PC-9 (cell line): ENCODE measurements at regions not wholly inside any gene's neighbourhood (a gene's known extent, or its start where the extent isn't known, plus 50 kb on each side); places are given as distances from the start of the nearest gene placed in this dataset.

Experiments
- BruUV-seq: library from RNA; stranded (reverse); fragments of 400-500 nt; replicated peaks from 2 replicates; lab custom pipeline; 2021; lab: Mats Ljungman, UMichigan
- CTCF ChIA-PET: fragments of 300-600 bp; sonication (Branson Sonifier 250); formaldehyde crosslinking; loops from one replicate; lab custom pipeline; 2022; ENCODE audit warnings: antibody characterized with exemption; lab: Charles Lee
- POLR2A ChIA-PET: fragments of 300-600 bp; sonication (Branson Sonifier 250); formaldehyde crosslinking; loops from one replicate; lab custom pipeline; 2022; ENCODE audit warnings: antibody characterized with exemption; ENCODE audit not compliant: unreplicated experiment; lab: Charles Lee
- DNase-seq, 2 experiments: peaks; one replicate each; pipeline versions ENCODE4 v3.0.0 to v3.0.0-alpha.2; 2015 to 2022; ENCODE audit warnings: mixed read lengths in 1 of 2
- H2AFZ ChIP-seq: fragments of 200-600 bp; sonication (generic); 2 replicates; pipeline ENCODE4 v1.8.1; 2017; ENCODE audit warnings: antibody characterized with exemption
- H3F3A ChIP-seq: fragments of 200-600 bp; sonication (generic); 2 replicates; pipeline ENCODE4 v1.8.1; 2017; ENCODE audit warnings: antibody characterized with exemption, mild to moderate bottlenecking, low read depth; ENCODE audit not compliant: insufficient read depth
- H3K27ac ChIP-seq: fragments of 200-600 bp; sonication (generic); 2 replicates; pipeline ENCODE4 v1.6.1; 2016; ENCODE audit warnings: mixed run types
- H3K27me3 ChIP-seq: fragments of 200-600 bp; sonication (generic); 2 replicates; pipeline ENCODE4 v1.6.1; 2016; ENCODE audit warnings: low read depth, mixed run types; ENCODE audit not compliant: insufficient read depth
- H3K36me3 ChIP-seq: fragments of 200-600 bp; sonication (generic); 2 replicates; pipeline ENCODE4 v1.6.1; 2016; ENCODE audit warnings: low read depth, mixed run types
- H3K4me1 ChIP-seq: fragments of 200-600 bp; sonication (generic); replicated peaks from 2 replicates; pipeline ENCODE4 v1.6.1; 2016; ENCODE audit warnings: mixed run types; ENCODE audit not compliant: insufficient read depth
- H3K4me2 ChIP-seq: fragments of 200-600 bp; sonication (generic); 2 replicates; pipeline ENCODE4 v1.6.1; 2017; ENCODE audit warnings: mixed run types
- H3K4me3 ChIP-seq: fragments of 200-600 bp; sonication (generic); 2 replicates; pipeline ENCODE4 v1.6.1; 2016; ENCODE audit warnings: mixed run types
- H3K79me2 ChIP-seq: fragments of 200-600 bp; sonication (generic); 2 replicates; pipeline ENCODE4 v1.6.1; 2017; ENCODE audit warnings: low read depth, mixed run types
- H3K9me2 ChIP-seq: fragments of 200-600 bp; sonication (generic); 2 replicates; pipeline ENCODE4 v1.8.1; 2017; ENCODE audit warnings: mild to moderate bottlenecking; ENCODE audit not compliant: insufficient read depth
- H3K9me3 ChIP-seq: fragments of 200-600 bp; sonication (generic); 2 replicates; pipeline ENCODE4 v1.8.1; 2016; ENCODE audit warnings: low read depth; ENCODE audit not compliant: insufficient read depth
- H4K20me1 ChIP-seq: fragments of 200-600 bp; sonication (generic); 2 replicates; pipeline ENCODE4 v1.8.1; 2017; ENCODE audit not compliant: insufficient read depth
- EZH2 ChIP-seq: fragments of 200-600 bp; sonication (generic); IDR thresholded peaks from 2 replicates; pipeline ENCODE4 v1.8.0; 2017; ENCODE audit warnings: antibody characterized with exemption, low read depth
- intact Hi-C: fragments of 100-400 bp; cut with micrococcal nuclease; formaldehyde crosslinking; loops from one replicate; pipeline ENCODE4 v1.10.0; 2022; ENCODE audit not compliant: unreplicated experiment
- TF ChIP-seq, protein P1 (sequence below): fragments of 200-600 bp; sonication (generic); conservative IDR thresholded peaks from 2 replicates; pipeline ENCODE4 v1.6.1; 2017; ENCODE audit warnings: mixed run types, antibody characterized with exemption, mild to moderate bottlenecking, moderate library complexity

DNA sequence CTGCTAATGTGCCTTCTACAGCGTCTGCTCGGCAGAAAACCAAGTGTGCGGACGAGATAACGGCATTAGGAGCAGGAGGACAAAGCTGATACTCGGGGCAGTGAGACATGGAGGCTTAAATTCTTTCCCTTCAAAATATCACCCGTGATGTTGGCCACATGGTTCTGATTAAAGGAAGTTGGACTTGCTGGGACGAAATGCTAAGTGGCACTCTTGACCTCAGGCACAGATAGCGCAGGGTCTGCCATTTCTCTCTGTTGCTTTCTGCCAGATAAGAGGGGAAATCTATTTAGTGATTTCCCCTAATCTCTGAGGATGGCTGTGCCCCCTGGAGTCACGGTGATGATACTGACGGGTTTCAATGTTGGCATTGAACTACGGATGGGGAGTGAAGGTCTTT, 509.6 kb upstream of the EEF2KMT start:
- Histone ChIP-seq H3K9me3 (no peaks in the 10 kb centered on the region), H4K20me1 (0 out of 2 replicates have a peak, but pooled peaks cover 5% of the 10 kb centered on the region), H3K9me2 (no peaks in the 10 kb centered on the region), H2AFZ (no peak overlapping the region), H3F3A (no peaks in the 10 kb centered on the region), H3K27ac (no peak overlapping the region), H3K27me3 (0 out of 2 replicates have a peak, but pooled peaks cover 11% of the 10 kb centered on the region), H3K4me1 (no peaks in the 10 kb centered on the region), H3K36me3 (no peaks in the 10 kb centered on the region), H3K4me2 (no peak overlapping the region), H3K4me3 (no peak overlapping the region), H3K79me2 (no peaks in the 10 kb centered on the region)
- TF ChIP-seq, protein P1, sequence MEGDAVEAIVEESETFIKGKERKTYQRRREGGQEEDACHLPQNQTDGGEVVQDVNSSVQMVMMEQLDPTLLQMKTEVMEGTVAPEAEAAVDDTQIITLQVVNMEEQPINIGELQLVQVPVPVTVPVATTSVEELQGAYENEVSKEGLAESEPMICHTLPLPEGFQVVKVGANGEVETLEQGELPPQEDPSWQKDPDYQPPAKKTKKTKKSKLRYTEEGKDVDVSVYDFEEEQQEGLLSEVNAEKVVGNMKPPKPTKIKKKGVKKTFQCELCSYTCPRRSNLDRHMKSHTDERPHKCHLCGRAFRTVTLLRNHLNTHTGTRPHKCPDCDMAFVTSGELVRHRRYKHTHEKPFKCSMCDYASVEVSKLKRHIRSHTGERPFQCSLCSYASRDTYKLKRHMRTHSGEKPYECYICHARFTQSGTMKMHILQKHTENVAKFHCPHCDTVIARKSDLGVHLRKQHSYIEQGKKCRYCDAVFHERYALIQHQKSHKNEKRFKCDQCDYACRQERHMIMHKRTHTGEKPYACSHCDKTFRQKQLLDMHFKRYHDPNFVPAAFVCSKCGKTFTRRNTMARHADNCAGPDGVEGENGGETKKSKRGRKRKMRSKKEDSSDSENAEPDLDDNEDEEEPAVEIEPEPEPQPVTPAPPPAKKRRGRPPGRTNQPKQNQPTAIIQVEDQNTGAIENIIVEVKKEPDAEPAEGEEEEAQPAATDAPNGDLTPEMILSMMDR: no peak
- TF ChIP-seq EZH2: no peak
- CTCF ChIA-PET: no interaction called here
- no peak for DNase-seq
- intact Hi-C loops: no loop called here
- POLR2A ChIA-PET: no interaction called here
- no TSS peak for BruUV-seq

DNA sequence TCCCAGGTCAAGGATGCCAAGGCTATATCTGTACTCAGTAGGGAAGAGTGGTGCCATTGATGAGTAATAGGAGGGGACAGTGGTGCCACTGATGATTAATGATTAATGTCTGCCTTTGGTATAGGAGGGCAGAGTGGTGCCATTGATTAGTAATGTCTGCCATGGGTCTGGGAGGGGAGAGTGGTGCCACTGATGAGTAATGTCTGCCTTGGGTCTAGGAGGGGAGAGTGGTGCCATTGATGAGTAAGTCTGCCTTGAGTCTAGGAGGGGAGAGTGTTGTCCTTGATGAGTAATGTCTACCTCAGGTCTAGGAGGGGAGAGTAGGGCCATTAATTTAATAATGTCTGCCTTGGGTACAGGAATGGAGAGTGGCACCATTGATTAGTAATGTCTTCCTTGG, 507.8 kb upstream of the EEF2KMT start:
- 0 out of 2 replicates have a peak, but pooled peaks cover 11% of the 10 kb centered on the region for H3K27me3 ChIP-seq
- DNase-seq: no peak
- BruUV-seq: no TSS peak
- no peaks in the 10 kb centered on the region for H3K36me3 ChIP-seq
- H2AFZ ChIP-seq: no peak overlapping the region
- H3K9me2 ChIP-seq: no peaks in the 10 kb centered on the region
- no peaks in the 10 kb centered on the region for H3F3A ChIP-seq
- POLR2A ChIA-PET: no interaction called here
- no peak for TF ChIP-seq EZH2
- TF ChIP-seq, protein P1: no peak
- no peaks in the 10 kb centered on the region for H3K4me1 ChIP-seq
- CTCF ChIA-PET: no interaction called here
- H3K27ac ChIP-seq: no peak overlapping the region
- intact Hi-C loops: no loop called here
- no peak overlapping the region for H3K4me2 ChIP-seq
- no peak overlapping the region for H3K4me3 ChIP-seq
- 0 out of 2 replicates have a peak, but pooled peaks cover 5% of the 10 kb centered on the region for H4K20me1 ChIP-seq
- no peaks in the 10 kb centered on the region for H3K79me2 ChIP-seq
- no peaks in the 10 kb centered on the region for H3K9me3 ChIP-seq

DNA sequence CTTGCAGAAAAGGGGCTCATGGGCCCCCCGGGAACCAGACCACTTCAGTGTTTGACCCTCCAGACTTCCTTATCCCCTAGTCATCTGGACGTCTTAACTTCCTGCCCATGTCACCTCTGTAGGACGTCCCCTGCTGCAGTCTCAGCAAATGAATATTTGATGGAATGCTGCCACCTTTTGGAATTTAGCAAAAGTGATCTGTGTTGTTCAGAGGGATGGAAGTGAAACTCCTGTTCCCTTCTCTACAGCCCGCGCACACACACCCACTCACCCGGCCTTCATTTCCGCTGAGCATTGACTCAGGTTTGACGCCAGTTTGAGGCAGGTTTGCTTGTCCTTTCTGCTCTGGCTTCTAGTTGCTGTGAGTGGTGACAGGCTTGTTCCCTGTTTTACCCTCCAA, 507.2 kb upstream of the EEF2KMT start:
- Histone ChIP-seq H3K79me2 (no peaks in the 10 kb centered on the region), H3K27me3 (0 out of 2 replicates have a peak, but pooled peaks cover 11% of the 10 kb centered on the region)
- CTCF ChIA-PET: no interaction called here

More for the DNA sequence above, 507.2 kb upstream of the EEF2KMT start:
- H3K9me3 ChIP-seq: no peaks in the 10 kb centered on the region
- no TSS peak for BruUV-seq
- H3F3A ChIP-seq: no peaks in the 10 kb centered on the region
- H3K36me3 ChIP-seq: no peaks in the 10 kb centered on the region
- no peaks in the 10 kb centered on the region for H3K4me1 ChIP-seq
- H3K4me2 ChIP-seq: no peak overlapping the region
- no peaks in the 10 kb centered on the region for H3K9me2 ChIP-seq
- TF ChIP-seq, protein P1: no peak; the same call in 1 of the 2 replicates
- TF ChIP-seq EZH2: no peak
- no peak overlapping the region for H3K4me3 ChIP-seq
- POLR2A ChIA-PET: no interaction called here
- peak in 1 of 2 experiments; percentile 5 for DNase-seq
- 0 out of 2 replicates have a peak, but pooled peaks cover under 1% of the 10 kb centered on the region for H4K20me1 ChIP-seq
- H2AFZ ChIP-seq: peak overlapping the region; percentile 50; the same call in 1 of the 2 replicates
- H3K27ac ChIP-seq: no peak overlapping the region
- intact Hi-C loops: no loop called here
